Pancreas (tissue), 10 donors: ENCODE measurements at regions not wholly inside any gene's neighbourhood (a gene's known extent, or its start where the extent isn't known, plus 50 kb on each side); places are given as distances from the start of the nearest gene placed in this dataset.
"Not testable (repeated sequence)": the region's sequence is repeated elsewhere in the genome, so short reads cannot be mapped to it uniquely, and the experiment has no call there.

Experiments
- ATAC-seq, 4 donors: fragments of 200-7000 bp; cut with Tn5 transposase; one replicate each; pipeline versions ENCODE4 v1.8.0 to v1.9.1; 2020; ENCODE audit warnings: mild to moderate bottlenecking in 4 of 4, moderate library complexity in 4 of 4
- DNase-seq, 6 donors: peaks; one replicate each; pipeline ENCODE4 v3.0.0-alpha.2; 2020
- FAIRE-seq: peaks from 2 replicates; lab custom pipeline; 2012; peaks lifted over from hg19 to GRCh38; lab: Jason Lieb, UNC
- H3K27ac ChIP-seq, 4 donors: fragments of 200-600 bp; sonication (generic); 1 replicate in 3 of 4; 2 replicates in 1 of 4; pipeline versions ENCODE4 v1.5.0 to v1.8.0; 2020
- H3K27me3 ChIP-seq, 4 donors: fragments of 200-600 bp; one replicate each; pipeline ENCODE4 v1.8.0; 2021
- H3K36me3 ChIP-seq, 3 donors: fragments of 200-600 bp; sonication (generic) in 1 of 3; one replicate each; pipeline versions ENCODE4 v1.5.0 to v1.8.0; 2020 to 2021
- H3K4me1 ChIP-seq, 3 donors: fragments of 200-600 bp; one replicate each; pipeline ENCODE4 v1.8.0; 2021
- H3K4me3 ChIP-seq, 4 donors: fragments of 200-600 bp; sonication (generic) in 2 of 4; one replicate each; pipeline versions ENCODE4 v1.5.0 to v1.8.0; 2020 to 2021
- H3K9me3 ChIP-seq, 4 donors: fragments of 200-600 bp; one replicate each; pipeline ENCODE4 v1.8.0; 2021
- WGBS, 2 donors: extraction: QIAGEN DNeasy Blood & Tissue Kit; methylation state at CpG; one replicate each; pipeline ENCODE4 v1.1.7; 2013; 5-methylcytosine and 5-hydroxymethylcytosine counted together
- intact Hi-C, 3 donors: fragments of 100-400 bp; cut with DNase I; formaldehyde crosslinking; loops; one replicate each; pipeline versions ENCODE4 v1.11.1 to v1.14.2; 2022
- TF ChIP-seq, protein P1 (sequence below), 4 donors: fragments of 200-600 bp; sonication (generic) in 3 of 4; IDR thresholded peaks; one replicate each; pipeline versions ENCODE4 v1.5.0 to v1.8.0; 2021; ENCODE audit warnings: antibody characterized with exemption in 4 of 4
- donor health status: healthy with polysubstance abuse.
- donor health status: DM: no; HTN: no; CAD: no; lungs with moderate emphysema.
- donor health status: DM: no; HTN: no; CAD: no.
- donor health status: control.
- donor health status: control.
- donor health status: Bipolar disorder and iron deficiency.
- donor health status: DM: yes; HTN: yes; CAD: no.
- donor health status: DM: no; HTN: no; CAD: no.
- donor health status: DM: no; HTN: no; CAD: no.
- donor health status: DM: yes; HTN: yes; CAD: no.

DNA sequence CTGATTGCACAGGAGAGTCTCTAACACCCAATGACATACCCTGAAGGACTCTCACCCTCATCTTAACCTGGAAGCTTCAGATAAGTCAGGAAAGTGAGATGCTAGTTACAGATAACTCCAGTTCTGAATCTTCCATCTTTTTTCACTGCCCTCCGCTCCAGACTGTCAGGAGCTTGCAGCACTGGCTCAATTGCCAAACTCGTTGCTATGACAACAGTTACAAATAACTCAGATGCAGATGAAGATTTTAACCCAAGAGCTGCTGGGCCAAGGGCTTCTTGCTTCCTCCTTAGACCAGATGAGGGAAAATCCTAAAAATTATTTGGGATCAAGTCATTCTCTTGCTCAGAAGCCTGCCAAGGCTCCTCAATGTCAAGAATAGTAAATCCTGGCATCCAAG, 109.1 kb upstream of the HUWE1 start:
- ATAC-seq, result no peak
- Histone ChIP-seq H3K4me1 (no peaks in the 10 kb centered on the region), H3K4me3 (no peak overlapping the region), H3K9me3 (no peaks in the 10 kb centered on the region), H3K27me3 (peaks cover 0 to 14% (median 0%) of the 10 kb centered on the region in 4 donors), H3K36me3 (no peaks in the 10 kb centered on the region), H3K27ac (no peak overlapping the region)
- 14 to 15% methylated on average over 2 of the region's 2 CpGs for WGBS, 2 donors
- no peak for FAIRE-seq
- intact Hi-C loops, result no loop called here
- TF ChIP-seq, protein P1, sequence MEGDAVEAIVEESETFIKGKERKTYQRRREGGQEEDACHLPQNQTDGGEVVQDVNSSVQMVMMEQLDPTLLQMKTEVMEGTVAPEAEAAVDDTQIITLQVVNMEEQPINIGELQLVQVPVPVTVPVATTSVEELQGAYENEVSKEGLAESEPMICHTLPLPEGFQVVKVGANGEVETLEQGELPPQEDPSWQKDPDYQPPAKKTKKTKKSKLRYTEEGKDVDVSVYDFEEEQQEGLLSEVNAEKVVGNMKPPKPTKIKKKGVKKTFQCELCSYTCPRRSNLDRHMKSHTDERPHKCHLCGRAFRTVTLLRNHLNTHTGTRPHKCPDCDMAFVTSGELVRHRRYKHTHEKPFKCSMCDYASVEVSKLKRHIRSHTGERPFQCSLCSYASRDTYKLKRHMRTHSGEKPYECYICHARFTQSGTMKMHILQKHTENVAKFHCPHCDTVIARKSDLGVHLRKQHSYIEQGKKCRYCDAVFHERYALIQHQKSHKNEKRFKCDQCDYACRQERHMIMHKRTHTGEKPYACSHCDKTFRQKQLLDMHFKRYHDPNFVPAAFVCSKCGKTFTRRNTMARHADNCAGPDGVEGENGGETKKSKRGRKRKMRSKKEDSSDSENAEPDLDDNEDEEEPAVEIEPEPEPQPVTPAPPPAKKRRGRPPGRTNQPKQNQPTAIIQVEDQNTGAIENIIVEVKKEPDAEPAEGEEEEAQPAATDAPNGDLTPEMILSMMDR (IDR thresholded peaks at IDR 0.05), result no peak
- DNase-seq, result no peak

DNA sequence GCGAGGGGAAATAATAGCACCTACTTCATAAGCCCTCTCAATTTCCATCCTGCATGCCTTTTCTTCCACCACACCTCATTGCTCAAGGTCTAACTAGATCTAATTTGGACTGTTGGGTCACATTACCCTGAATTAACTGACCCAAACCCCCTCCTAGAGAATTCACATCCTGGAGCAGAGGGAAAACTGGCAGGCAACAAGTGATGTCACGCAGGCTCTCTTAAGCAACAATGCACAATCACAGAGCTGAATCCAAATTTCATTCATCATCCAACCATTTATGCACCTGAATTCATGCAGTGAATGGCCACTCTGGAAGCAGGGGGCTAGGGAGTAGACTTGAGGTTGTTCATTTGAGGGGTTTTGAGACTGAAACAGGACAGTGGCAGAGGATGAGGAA, 107.7 kb upstream of the HUWE1 start:
- Histone ChIP-seq H3K4me3 (no peak overlapping the region), H3K27me3 (peaks cover 0 to 9% (median 0%) of the 10 kb centered on the region in 4 donors), H3K36me3 (no peaks in the 10 kb centered on the region), H3K9me3 (no peaks in the 10 kb centered on the region), H3K4me1 (no peaks in the 10 kb centered on the region), H3K27ac (no peak overlapping the region)
- FAIRE-seq (no peak), DNase-seq (no peak), ATAC-seq (no peak)
- WGBS, 2 donors, result 90 to 96% methylated on average over 2 of the region's 2 CpGs
- TF ChIP-seq, protein P1 (IDR thresholded peaks at IDR 0.05), result no peak
- intact Hi-C loops, result no loop called here

DNA sequence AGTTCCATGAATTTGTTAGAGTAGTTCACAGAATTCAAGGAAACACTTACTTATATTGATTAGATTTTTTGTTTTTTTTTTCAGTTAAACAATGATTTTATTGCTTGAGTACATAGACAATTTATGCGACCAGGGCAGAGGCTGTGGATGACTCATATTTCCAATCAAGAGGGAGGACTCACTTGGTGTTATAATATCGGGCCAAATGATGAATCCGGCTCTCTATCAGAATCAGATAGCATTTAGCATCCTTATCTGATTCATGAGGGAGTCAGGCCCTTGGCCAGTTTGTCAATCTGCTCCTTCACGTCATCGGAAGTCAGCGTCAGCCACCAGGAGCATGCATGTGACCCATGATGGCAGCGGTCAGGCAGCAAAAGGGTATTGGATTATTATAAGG, 82.3 kb upstream of the HUWE1 start:
- intact Hi-C loops, result no loop called here
- H3K27ac ChIP-seq, result no peak overlapping the region
- no peak for ATAC-seq
- no peak overlapping the region for H3K4me3 ChIP-seq
- no peak for DNase-seq
- WGBS, 2 donors, result 71 to 78% methylated on average over 7 of the region's 7 CpGs
- no peaks in the 10 kb centered on the region for H3K36me3 ChIP-seq
- H3K27me3 ChIP-seq, result no peaks in the 10 kb centered on the region
- H3K4me1 ChIP-seq, result no peaks in the 10 kb centered on the region
- FAIRE-seq, result no peak
- TF ChIP-seq, protein P1 (IDR thresholded peaks at IDR 0.05), result no peak
- H3K9me3 ChIP-seq, result no peaks in the 10 kb centered on the region

DNA sequence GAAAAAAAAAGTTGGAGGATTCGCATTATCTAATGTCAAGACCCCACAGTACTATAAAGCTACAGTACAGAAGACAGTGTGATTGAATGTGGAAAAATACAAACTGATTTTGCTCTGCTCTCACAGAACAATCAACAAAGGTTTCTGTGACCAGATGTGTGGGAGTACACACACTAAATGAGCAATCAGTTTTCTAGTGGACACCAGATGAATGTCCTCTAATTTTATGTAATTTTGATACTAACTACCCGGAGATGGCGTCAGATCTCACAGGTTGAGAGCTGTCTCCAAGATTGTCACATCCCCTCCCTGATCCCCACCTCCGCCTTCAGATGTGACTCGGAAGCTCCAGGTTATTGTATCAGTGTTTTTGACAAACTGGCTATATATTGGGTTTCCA, 81.9 kb upstream of the HUWE1 start:
- H3K9me3 ChIP-seq, result no peaks in the 10 kb centered on the region
- TF ChIP-seq, protein P1 (IDR thresholded peaks at IDR 0.05), result no peak
- H3K36me3 ChIP-seq, result no peaks in the 10 kb centered on the region
- ATAC-seq (no peak), FAIRE-seq (no peak), DNase-seq (no peak)
- 75 to 76% methylated on average over 5 of the region's 5 CpGs for WGBS, 2 donors
- no peaks in the 10 kb centered on the region for H3K4me1 ChIP-seq
- no peak overlapping the region for H3K27ac ChIP-seq
- no peaks in the 10 kb centered on the region for H3K27me3 ChIP-seq
- intact Hi-C loops, result no loop called here
- H3K4me3 ChIP-seq, result no peak overlapping the region

DNA sequence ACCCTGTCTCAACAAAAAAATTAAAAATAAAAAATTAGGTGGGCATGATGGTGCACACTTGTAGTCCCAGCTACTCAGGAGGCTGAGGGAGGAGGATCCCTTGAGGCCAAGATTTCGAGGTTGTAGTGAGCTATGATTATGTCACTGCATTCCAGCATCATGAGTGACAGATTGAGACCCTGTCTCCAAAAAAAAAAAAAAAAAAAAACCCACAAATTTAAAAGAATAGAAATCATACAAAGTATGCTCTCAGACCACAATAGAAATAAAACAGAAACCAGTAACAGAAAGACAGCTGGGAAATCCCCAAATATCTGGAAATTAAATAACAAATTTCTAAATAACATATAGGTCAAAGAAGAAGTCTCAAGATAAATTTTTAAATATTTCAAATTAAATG, 81.0 kb upstream of the HUWE1 start:
- ATAC-seq (no peak), FAIRE-seq (no peak), DNase-seq (no peak)
- Histone ChIP-seq H3K4me3 (no peak overlapping the region), H3K4me1 (no peaks in the 10 kb centered on the region), H3K27me3 (no peaks in the 10 kb centered on the region), H3K27ac (no peak overlapping the region), H3K9me3 (no peaks in the 10 kb centered on the region), H3K36me3 (no peaks in the 10 kb centered on the region)
- intact Hi-C loops, result no loop called here
- WGBS, 2 donors, result 0% methylated on average over 1 of the region's 1 CpG
- TF ChIP-seq, protein P1 (IDR thresholded peaks at IDR 0.05), result no peak

DNA sequence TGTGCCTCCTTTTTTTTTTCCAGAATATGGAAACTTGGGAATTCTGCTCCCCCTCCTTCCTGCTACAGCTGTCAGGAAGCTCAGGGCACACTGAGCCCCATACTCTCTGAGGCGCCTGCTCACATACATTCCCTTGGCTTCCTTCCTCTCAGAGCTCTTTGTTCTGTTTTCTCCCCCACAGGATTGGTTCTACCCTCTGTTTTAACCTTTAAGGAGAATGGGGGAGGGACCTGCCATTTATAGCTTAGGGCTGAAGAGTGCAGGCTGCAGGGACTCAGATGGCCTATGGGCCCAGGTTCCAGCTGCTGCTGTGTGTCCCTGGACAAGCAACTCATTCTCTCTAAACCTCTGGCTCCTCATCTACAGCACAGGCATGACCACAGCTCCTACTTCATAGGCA, 70.7 kb upstream of the HUWE1 start:
- DNase-seq, H3K27ac ChIP-seq, FAIRE-seq, H3K4me3 ChIP-seq, H3K4me1 ChIP-seq, H3K9me3 ChIP-seq, H3K27me3 ChIP-seq, ATAC-seq, H3K36me3 ChIP-seq, intact Hi-C loops: not testable (repeated sequence)
- 47 to 77% methylated on average over 1 of the region's 1 CpG for WGBS, 2 donors
